GM12872 (cell line): ENCODE measurements at regions not wholly inside any gene's neighbourhood (a gene's known extent, or its start where the extent isn't known, plus 50 kb on each side); places are given as distances from the start of the nearest gene placed in this dataset.

ENCODE experiments used
- CTCF ChIP-seq: IDR thresholded peaks from 3 replicates; pipeline ENCODE4 v1.5.1; 2011; ENCODE audit warnings: low read depth, mild to moderate bottlenecking, low read length, moderate library complexity; ENCODE audit not compliant: insufficient read depth

DNA sequence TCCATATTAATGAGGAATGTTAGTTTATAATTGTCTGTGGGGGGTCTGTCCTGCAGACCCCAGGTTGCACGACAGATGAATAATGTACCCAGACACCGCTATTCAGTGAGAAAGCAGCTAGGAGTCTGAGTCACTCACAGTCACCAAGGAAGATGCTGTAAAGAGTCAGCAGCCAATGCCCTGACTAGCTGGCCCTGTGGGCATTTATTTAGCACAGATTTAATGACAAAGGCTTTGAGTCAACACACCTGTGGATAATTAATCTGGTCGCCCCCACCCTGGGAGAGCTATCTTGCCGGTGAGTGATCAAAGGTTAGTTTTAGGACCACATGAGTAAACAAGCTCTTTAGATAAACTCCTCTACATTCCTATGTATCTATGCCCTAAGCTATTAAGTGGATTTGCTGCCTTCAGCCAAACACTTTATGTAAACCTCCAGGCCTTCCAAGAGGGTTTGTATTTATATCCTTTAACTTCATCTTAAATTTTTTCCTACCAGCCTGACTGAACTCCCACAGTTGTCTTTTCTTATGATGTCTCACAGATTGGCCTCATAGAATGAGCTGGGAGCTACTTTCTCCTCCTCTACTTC is 180.0 kb upstream of the ADCY1 start:
- TF ChIP-seq CTCF, result no peak

- TF ChIP-seq CTCF, result no peak
These were observed 175.1 kb upstream of the ADCY1 start for GRCh38 chr7:45399069-45399468.

DNA sequence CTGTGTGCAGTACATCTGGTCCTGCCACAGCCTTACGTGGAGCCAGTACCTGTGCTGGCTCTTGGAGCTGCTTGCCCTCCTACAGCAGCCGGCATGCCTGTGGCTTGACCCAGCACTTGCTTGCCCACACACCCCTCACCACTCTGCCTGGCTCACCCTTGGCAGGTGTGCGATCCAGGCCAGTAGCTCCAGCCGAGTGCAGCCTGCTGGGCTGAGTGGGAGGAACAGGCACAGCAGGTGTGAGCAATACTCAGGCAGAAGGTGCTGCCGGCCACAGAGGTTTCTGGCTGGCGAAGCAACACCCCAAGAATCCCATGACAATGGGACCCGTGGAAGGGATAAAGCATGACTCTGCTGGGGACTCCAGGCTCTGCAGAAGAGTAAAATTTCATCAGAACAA is 173.5 kb upstream of the ADCY1 start:
- TF ChIP-seq CTCF, result no peak

DNA sequence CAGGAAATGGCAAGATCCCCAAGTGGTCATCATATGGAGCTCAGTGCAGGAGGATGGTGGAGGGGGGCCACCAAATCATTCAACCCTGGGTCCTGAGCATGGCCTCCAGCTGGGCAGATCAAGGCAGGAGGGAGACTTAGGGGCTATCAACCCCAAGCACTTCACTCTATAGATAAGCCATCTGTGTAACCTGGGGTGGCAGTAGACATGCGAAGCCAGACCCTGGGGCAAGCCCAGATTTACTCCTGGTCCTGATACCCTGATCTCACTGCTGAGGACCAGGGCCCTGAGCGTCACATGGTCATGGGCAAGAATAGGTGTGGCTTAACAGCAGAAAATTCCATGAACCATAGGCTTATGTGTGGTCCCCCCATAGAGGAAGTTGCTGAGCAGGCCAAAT is 173.0 kb upstream of the ADCY1 start:
- TF ChIP-seq CTCF, result no peak

GRCh38 chr7:45401851-45402250 is 172.3 kb upstream of the ADCY1 start:
- no peak for TF ChIP-seq CTCF

- TF ChIP-seq CTCF, result no peak
These were observed 171.5 kb upstream of the ADCY1 start for GRCh38 chr7:45402480-45403218.

DNA sequence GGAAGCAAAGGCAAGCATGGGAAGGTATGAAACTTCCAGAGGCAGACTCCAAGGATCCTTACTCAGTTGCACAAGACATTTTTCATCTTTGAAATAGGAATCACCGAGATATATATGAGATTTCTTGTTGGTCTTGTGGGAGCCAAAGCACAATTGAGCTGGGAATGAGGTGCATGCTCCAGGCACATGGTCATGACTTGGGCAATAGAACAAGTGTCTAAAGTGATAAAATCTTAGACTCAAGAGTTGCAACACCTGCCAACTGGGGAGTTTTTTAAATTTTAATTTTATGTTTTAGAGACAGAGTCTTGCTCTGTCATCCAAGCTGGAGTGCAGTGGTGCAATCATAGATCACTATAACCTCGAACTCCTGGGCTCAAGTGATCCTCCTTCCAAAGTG is 169.5 kb upstream of the ADCY1 start:
- TF ChIP-seq CTCF, result no peak
